C4-2B (cell line): ENCODE measurements at regions not wholly inside any gene's neighbourhood (a gene's known extent, or its start where the extent isn't known, plus 50 kb on each side); places are given as distances from the start of the nearest gene placed in this dataset.
"Not testable (repeated sequence)": the region's sequence is repeated elsewhere in the genome, so short reads cannot be mapped to it uniquely, and the experiment has no call there.

ENCODE experiments used
- H3K27ac ChIP-seq: fragments of 450-650 bp; 2 replicates; pipeline ENCODE4 v1.5.1; 2017
- CTCF ChIP-seq: fragments of 450-650 bp; conservative IDR thresholded peaks from 2 replicates; pipeline ENCODE4 v1.5.1; 2017; ENCODE audit warnings: mild to moderate bottlenecking
- ZFX ChIP-seq: fragments of 450-650 bp; IDR thresholded peaks from 2 replicates; pipeline ENCODE4 v1.6.1; 2017

- no peak overlapping the region for H3K27ac ChIP-seq
- TF ChIP-seq CTCF = no peak
- TF ChIP-seq ZFX = no peak
Observed at GRCh38 chr14:37745657-37746056, 150.2 kb downstream of the TTC6 start.

GRCh38 chr14:37746140-37746832, 150.9 kb downstream of the TTC6 start:
- no peak for TF ChIP-seq ZFX
- no peak for TF ChIP-seq CTCF

GRCh38 chr14:37753459-37753858, 158.0 kb downstream of the TTC6 start:
- TF ChIP-seq ZFX (no peak), CTCF (no peak)
- H3K27ac ChIP-seq = no peak overlapping the region

More at GRCh38 chr14:37746140-37746832, 150.9 kb downstream of the TTC6 start:
- H3K27ac ChIP-seq = no peak overlapping the region

GRCh38 chr14:37760275-37760674, 164.8 kb downstream of the TTC6 start:
- not testable (repeated sequence) for H3K27ac ChIP-seq

GRCh38 chr14:37763266-37763665, 167.8 kb downstream of the TTC6 start:
- no peak for TF ChIP-seq ZFX
- no peak for TF ChIP-seq CTCF
- no peak overlapping the region for H3K27ac ChIP-seq

- H3K27ac ChIP-seq = not testable (repeated sequence)
Observed at GRCh38 chr14:37772283-37772682, 176.9 kb downstream of the TTC6 start.

- TF ChIP-seq ZFX (no peak), CTCF (no peak)
- H3K27ac ChIP-seq = no peak overlapping the region
Observed at GRCh38 chr14:37776791-37777499, 181.5 kb downstream of the TTC6 start.

- TF ChIP-seq ZFX (no peak), CTCF (no peak)
- H3K27ac ChIP-seq = no peak overlapping the region
Observed at GRCh38 chr14:37778135-37778943, 182.9 kb downstream of the TTC6 start.
